A549 (cell line): ENCODE measurements at regions not wholly inside any gene's neighbourhood (a gene's known extent, or its start where the extent isn't known, plus 50 kb on each side); places are given as distances from the start of the nearest gene placed in this dataset.

Source experiments
- ATAC-seq, 2 experiments: fragments of 200-7000 bp in 1 of 2; fragments of >200 bp in 1 of 2; cut with Nextera tagmentation in 1 of 2; cut with Tn5 transposase in 1 of 2; 3 replicates each; pipeline versions ENCODE4 v1.8.0 to v1.9.1; 2018 to 2020; ENCODE audit warnings: mild to moderate bottlenecking in 1 of 2, moderate library complexity in 1 of 2
- CTCF ChIA-PET: fragments of 300-600 bp; sonication (Branson Sonifier 250); formaldehyde crosslinking; extraction: SDS; loops from one replicate; lab custom pipeline; 2021; ENCODE audit warnings: antibody characterized with exemption, inconsistent platforms; lab: Yijun Ruan, JAX
- POLR2A ChIA-PET: fragments of 350-600 bp; formaldehyde crosslinking; extraction: SDS; loops from one replicate; lab custom pipeline; 2021; ENCODE audit warnings: antibody characterized with exemption, inconsistent platforms; lab: Yijun Ruan, JAX
- DNase-seq, 2 experiments: peaks; one replicate each; pipeline versions ENCODE4 v3.0.0 to v3.0.0-alpha.2; 2011 to 2016; ENCODE audit warnings: low read depth in 1 of 2, low spot score in 1 of 2
- FAIRE-seq: peaks from 2 replicates; lab custom pipeline; 2011; peaks lifted over from hg19 to GRCh38; lab: Jason Lieb, UNC
- H3K27ac ChIP-seq, 2 experiments: fragments of >200 bp; sonication (Bioruptor Twin); formaldehyde crosslinking; 3 replicates each; pipeline ENCODE4 v1.5.1; 2016 to 2017
- H3K4me1 ChIP-seq: fragments of >200 bp; sonication (Bioruptor Twin); formaldehyde crosslinking; 3 replicates; pipeline ENCODE4 v1.6.1; 2016
- H3K4me2 ChIP-seq: fragments of >200 bp; sonication (Bioruptor Twin); formaldehyde crosslinking; 3 replicates; pipeline ENCODE4 v1.6.1; 2016
- H3K4me3 ChIP-seq: fragments of >200 bp; sonication (Bioruptor Twin); formaldehyde crosslinking; 3 replicates; pipeline ENCODE4 v1.5.1; 2016
- H3K9me3 ChIP-seq: fragments of >200 bp; sonication (Bioruptor Twin); formaldehyde crosslinking; 3 replicates; pipeline ENCODE4 v1.6.1; 2016
- ATOH8 ChIP-seq: fragments of 250-450 bp; sonication (Bioruptor Pico); IDR thresholded peaks from 2 replicates; pipeline ENCODE4 v1.5.0; 2020; ENCODE audit warnings: low read depth, mild to moderate bottlenecking, moderate library complexity
- BHLHE40 ChIP-seq: IDR thresholded peaks from 2 replicates; pipeline ENCODE4 v1.6.1; 2012; ENCODE audit warnings: low read depth, low read length, inconsistent platforms
- CHD2 ChIP-seq: fragments of 150-350 bp; IDR thresholded peaks from 2 replicates; pipeline ENCODE4 v1.6.1; 2014; ENCODE audit warnings: low read length; ENCODE audit not compliant: partially characterized antibody
- CTCF ChIP-seq: fragments of >200 bp; sonication (Bioruptor Twin); formaldehyde crosslinking; IDR thresholded peaks from 3 replicates; pipeline ENCODE4 v1.5.1; 2016
- FOSB ChIP-seq: fragments of 250-450 bp; sonication (Bioruptor Pico); IDR thresholded peaks from 2 replicates; pipeline ENCODE4 v1.5.0; 2020; ENCODE audit warnings: mild to moderate bottlenecking, moderate library complexity
- GATA3 ChIP-seq: IDR thresholded peaks from 2 replicates; pipeline ENCODE4 v1.6.1; 2012; ENCODE audit warnings: borderline replicate concordance
- HDAC2 ChIP-seq: fragments of 200-600 bp; sonication (generic); IDR thresholded peaks from 2 replicates; pipeline ENCODE4 v1.6.1; 2016
- HOXA7 ChIP-seq: fragments of 250-450 bp; sonication (Bioruptor Pico); IDR thresholded peaks from 2 replicates; pipeline ENCODE4 v1.5.0; 2020; ENCODE audit warnings: mild to moderate bottlenecking, moderate library complexity
- KDM1A ChIP-seq: fragments of 200-600 bp; sonication (generic); IDR thresholded peaks from 2 replicates; pipeline ENCODE4 v1.6.1; 2016; ENCODE audit warnings: low read depth, mild to moderate bottlenecking
- KDM5A ChIP-seq: fragments of 200-600 bp; sonication (generic); IDR thresholded peaks from 2 replicates; pipeline ENCODE4 v1.6.1; 2016; ENCODE audit warnings: antibody characterized with exemption, mild to moderate bottlenecking
- MAFK ChIP-seq: fragments of 450-650 bp; IDR thresholded peaks from 2 replicates; pipeline ENCODE4 v1.6.1; 2014; ENCODE audit not compliant: partially characterized antibody
- NR3C1 ChIP-seq: fragments of >200 bp; sonication (Bioruptor Twin); formaldehyde crosslinking; IDR thresholded peaks from 3 replicates; pipeline ENCODE4 v1.6.1; 2017
- PHF8 ChIP-seq: fragments of 200-600 bp; sonication (generic); IDR thresholded peaks from 2 replicates; pipeline ENCODE4 v1.6.1; 2016; ENCODE audit warnings: low read depth, mild to moderate bottlenecking, antibody characterized with exemption, moderate library complexity, borderline replicate concordance
- RAD21 ChIP-seq, 2 experiments: fragments of >200 bp in 1 of 2; sonication (Bioruptor Twin) in 1 of 2; formaldehyde crosslinking in 1 of 2; IDR thresholded peaks in 1 of 2; conservative IDR thresholded peaks in 1 of 2; 2 replicates in 1 of 2; 3 replicates in 1 of 2; pipeline ENCODE4 v1.6.1; 2012 to 2018; ENCODE audit warnings: inconsistent platforms in 1 of 2
- ZFP36 ChIP-seq: fragments of 450-650 bp; IDR thresholded peaks from 2 replicates; pipeline ENCODE4 v1.6.1; 2014; ENCODE audit warnings: borderline replicate concordance; ENCODE audit not compliant: partially characterized antibody
- ZNF302 ChIP-seq: fragments of 250-450 bp; sonication (Bioruptor Pico); IDR thresholded peaks from 2 replicates; pipeline ENCODE4 v1.9.0; 2021; ENCODE audit warnings: inconsistent platforms, mild to moderate bottlenecking, moderate library complexity
- ZSCAN20 ChIP-seq: fragments of 250-450 bp; sonication (Bioruptor Pico); IDR thresholded peaks from 2 replicates; pipeline ENCODE4 v1.8.0; 2022; ENCODE audit warnings: mild to moderate bottlenecking, moderate library complexity
- WGBS: methylation state at CpG from one replicate; pipeline ENCODE4 v1.1.6; 2017; ENCODE audit errors: missing lambda C conversion rate; 5-methylcytosine and 5-hydroxymethylcytosine counted together

DNA sequence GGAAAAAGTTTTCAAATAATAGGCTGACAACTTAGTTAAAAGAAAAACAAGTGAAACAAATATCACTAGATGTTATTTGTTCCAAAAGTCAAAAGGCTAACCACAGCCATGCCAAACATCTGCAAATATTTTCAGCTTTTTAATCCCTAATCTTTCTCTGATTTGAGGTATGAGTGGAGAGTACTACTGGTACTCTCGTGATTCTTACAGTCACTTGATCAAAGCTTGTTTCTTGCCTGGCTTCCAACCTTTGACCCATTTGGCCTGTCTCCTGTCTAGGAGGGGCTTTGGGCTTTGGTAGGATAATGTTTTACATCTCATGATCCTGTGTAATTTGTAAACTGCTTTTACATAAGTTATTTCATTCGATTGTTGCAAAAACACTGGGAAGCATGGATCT is 301.8 kb upstream of the SORL1-AS1 start:
- Histone ChIP-seq H3K4me2 (no peak overlapping the region), H3K4me3 (no peak overlapping the region), H3K4me1 (no peaks in the 10 kb centered on the region), H3K27ac (no peak overlapping the region), H3K9me3 (no peaks in the 10 kb centered on the region)
- ATAC-seq (no peak), DNase-seq (no peak), FAIRE-seq (no peak)
- WGBS, result 0% methylated on average over 2 of the region's 2 CpGs
- no peak for TF ChIP-seq NR3C1
- TF ChIP-seq RAD21 (conservative IDR thresholded peaks at IDR 0.05 in 1 of 2, IDR thresholded peaks at IDR 0.05 in 1 of 2), result no peak
- TF ChIP-seq GATA3, result no peak
- no peak for TF ChIP-seq BHLHE40
- no peak for TF ChIP-seq CHD2
- no peak for TF ChIP-seq KDM1A
- TF ChIP-seq PHF8, result no peak
- ChIA-PET CTCF (no interaction called here), POLR2A (no interaction called here)

- TF ChIP-seq HOXA7 (CRISPR knock-in tag) (no peak), CTCF (no peak), ATOH8 (CRISPR knock-in tag) (no peak)
- Histone ChIP-seq H3K4me3 (no peak overlapping the region), H3K27ac (no peak overlapping the region), H3K9me3 (no peaks in the 10 kb centered on the region), H3K4me1 (no peaks in the 10 kb centered on the region), H3K4me2 (no peak overlapping the region)
- ATAC-seq (no peak), DNase-seq (no peak), FAIRE-seq (no peak)
- ChIA-PET CTCF (no interaction called here), POLR2A (no interaction called here)
- WGBS, result 1% methylated on average over 3 of the region's 3 CpGs
Measured at GRCh38 chr11:121749691-121750090, 296.9 kb upstream of the SORL1-AS1 start.

DNA sequence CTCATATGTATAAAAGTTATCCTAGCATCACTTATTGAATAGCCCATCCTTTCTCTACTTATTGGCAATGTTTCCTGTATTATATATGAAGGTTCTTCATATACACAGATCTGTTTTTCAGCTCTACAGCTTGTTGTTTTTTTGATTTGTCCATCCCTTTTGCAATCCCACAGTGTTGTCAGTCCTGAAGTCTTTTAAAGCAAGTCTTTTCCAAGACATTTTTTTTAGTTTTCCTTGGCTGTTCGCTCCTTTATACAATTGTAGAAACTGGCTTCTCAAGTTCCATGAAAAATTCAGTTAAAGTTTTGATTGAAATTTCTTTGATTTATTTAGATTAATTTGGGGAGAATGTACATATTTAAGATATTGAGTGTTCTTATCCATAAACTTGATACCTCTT is 295.3 kb upstream of the SORL1-AS1 start:
- no peak for TF ChIP-seq PHF8
- FAIRE-seq, result no peak
- no peak overlapping the region for H3K4me2 ChIP-seq
- 5% methylated on average over 1 of the region's 1 CpG for WGBS
- no peak for ATAC-seq
- CTCF ChIA-PET, result no interaction called here
- no peak overlapping the region for H3K4me3 ChIP-seq
- DNase-seq, result no peak
- no peak overlapping the region for H3K27ac ChIP-seq
- H3K9me3 ChIP-seq, result no peaks in the 10 kb centered on the region
- POLR2A ChIA-PET, result no interaction called here
- H3K4me1 ChIP-seq, result no peaks in the 10 kb centered on the region

GRCh38 chr11:121743285-121743684 is 290.5 kb upstream of the SORL1-AS1 start:
- H3K4me2 ChIP-seq, result no peak overlapping the region
- H3K4me1 ChIP-seq, result no peaks in the 10 kb centered on the region
- H3K4me3 ChIP-seq, result no peak overlapping the region
- H3K27ac ChIP-seq, result no peak overlapping the region
- FAIRE-seq (no peak), ATAC-seq (no peak), DNase-seq (no peak)
- H3K9me3 ChIP-seq, result no peaks in the 10 kb centered on the region
- ChIA-PET CTCF (no interaction called here), POLR2A (no interaction called here)
- no peak for TF ChIP-seq FOSB (CRISPR knock-in tag)
- no peak for TF ChIP-seq HDAC2
- no peak for TF ChIP-seq ZFP36
- TF ChIP-seq ZSCAN20 (CRISPR knock-in tag), result no peak
- no peak for TF ChIP-seq ZNF302 (CRISPR knock-in tag)
- no peak for TF ChIP-seq NR3C1
- TF ChIP-seq GATA3, result no peak
- TF ChIP-seq KDM5A, result no peak
- no peak for TF ChIP-seq MAFK
- WGBS, result 86% methylated on average over 1 of the region's 1 CpG
